ENCODE measurements at regions not wholly inside any gene's neighbourhood (a gene's known extent, or its start where the extent isn't known, plus 50 kb on each side); places are given as distances from the start of the nearest gene placed in this dataset.

DNA sequence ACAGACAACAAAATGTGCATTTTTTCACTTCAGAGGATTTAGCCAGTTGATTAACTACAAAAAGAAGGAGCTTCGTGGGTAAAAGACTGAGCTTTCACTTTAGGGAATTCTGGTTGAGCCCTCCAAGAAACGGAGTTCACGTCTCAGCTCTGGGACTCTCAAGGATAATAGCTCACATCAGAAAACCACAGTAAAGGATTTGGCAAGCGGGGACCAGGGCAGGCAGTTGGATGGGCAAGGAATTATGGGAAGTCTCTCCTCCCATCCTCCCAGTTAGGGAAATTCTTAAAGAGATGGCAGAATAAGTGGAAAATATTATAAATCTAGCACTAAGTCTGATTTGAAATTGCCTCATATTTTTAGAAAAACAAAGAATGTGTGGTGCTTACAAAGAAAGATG lies 188.3 kb upstream of the EOMES start:
- H3K36me3 ChIP-seq (ENCODE audit: control insufficient read depth, insufficient read depth, low read length): no peaks in the 10 kb centered on the region
- DNase-seq (ENCODE audit: low read depth): no peak
- no peak overlapping the region for H3K4me3 ChIP-seq (ENCODE audit: low read depth, low read length)
- POLR2A ChIA-PET: no interaction called here
- CTCF ChIA-PET: no interaction called here
- TF ChIP-seq, protein P1, sequence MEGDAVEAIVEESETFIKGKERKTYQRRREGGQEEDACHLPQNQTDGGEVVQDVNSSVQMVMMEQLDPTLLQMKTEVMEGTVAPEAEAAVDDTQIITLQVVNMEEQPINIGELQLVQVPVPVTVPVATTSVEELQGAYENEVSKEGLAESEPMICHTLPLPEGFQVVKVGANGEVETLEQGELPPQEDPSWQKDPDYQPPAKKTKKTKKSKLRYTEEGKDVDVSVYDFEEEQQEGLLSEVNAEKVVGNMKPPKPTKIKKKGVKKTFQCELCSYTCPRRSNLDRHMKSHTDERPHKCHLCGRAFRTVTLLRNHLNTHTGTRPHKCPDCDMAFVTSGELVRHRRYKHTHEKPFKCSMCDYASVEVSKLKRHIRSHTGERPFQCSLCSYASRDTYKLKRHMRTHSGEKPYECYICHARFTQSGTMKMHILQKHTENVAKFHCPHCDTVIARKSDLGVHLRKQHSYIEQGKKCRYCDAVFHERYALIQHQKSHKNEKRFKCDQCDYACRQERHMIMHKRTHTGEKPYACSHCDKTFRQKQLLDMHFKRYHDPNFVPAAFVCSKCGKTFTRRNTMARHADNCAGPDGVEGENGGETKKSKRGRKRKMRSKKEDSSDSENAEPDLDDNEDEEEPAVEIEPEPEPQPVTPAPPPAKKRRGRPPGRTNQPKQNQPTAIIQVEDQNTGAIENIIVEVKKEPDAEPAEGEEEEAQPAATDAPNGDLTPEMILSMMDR (IDR thresholded peaks at IDR 0.05; ENCODE audit: insufficient read depth, low read depth, low read length): no peak
- no peaks in the 10 kb centered on the region for H3K27me3 ChIP-seq (ENCODE audit: control insufficient read depth, insufficient read depth, low read length)

DNA sequence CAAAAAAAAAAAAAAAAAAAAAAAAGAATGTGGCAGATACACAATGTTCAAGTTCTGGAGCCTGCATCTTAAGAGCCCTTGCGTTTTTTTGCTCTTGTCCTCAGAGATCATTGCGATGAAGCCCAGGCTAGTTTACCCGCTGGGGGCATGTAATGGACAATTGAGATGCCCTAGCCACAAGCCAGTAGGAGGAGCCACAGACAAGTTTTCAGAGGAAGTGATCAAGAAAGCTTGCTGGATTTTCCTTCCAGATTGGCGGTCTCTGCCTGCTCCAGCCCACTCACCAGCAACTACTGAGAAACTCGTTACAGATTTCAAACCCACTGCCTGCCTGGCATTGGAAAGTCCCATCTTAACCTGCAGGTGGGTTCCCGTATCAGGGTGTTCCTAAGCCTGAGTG lies 192.1 kb upstream of the EOMES start:
- DNase-seq (ENCODE audit: low read depth): no peak
- TF ChIP-seq, protein P1 (IDR thresholded peaks at IDR 0.05; ENCODE audit: insufficient read depth, low read depth, low read length): no peak
- Histone ChIP-seq H3K36me3 (ENCODE audit: control insufficient read depth, insufficient read depth, low read length) (no peaks in the 10 kb centered on the region), H3K27me3 (ENCODE audit: control insufficient read depth, insufficient read depth, low read length) (no peaks in the 10 kb centered on the region), H3K4me3 (ENCODE audit: low read depth, low read length) (no peak overlapping the region)
- ChIA-PET POLR2A (no interaction called here), CTCF (interaction anchor here (1.2 kb wide), 1 partner anchor 202 kb away, joined by 3 read pairs; no protein-coding TSS in a partner anchor)

DNA sequence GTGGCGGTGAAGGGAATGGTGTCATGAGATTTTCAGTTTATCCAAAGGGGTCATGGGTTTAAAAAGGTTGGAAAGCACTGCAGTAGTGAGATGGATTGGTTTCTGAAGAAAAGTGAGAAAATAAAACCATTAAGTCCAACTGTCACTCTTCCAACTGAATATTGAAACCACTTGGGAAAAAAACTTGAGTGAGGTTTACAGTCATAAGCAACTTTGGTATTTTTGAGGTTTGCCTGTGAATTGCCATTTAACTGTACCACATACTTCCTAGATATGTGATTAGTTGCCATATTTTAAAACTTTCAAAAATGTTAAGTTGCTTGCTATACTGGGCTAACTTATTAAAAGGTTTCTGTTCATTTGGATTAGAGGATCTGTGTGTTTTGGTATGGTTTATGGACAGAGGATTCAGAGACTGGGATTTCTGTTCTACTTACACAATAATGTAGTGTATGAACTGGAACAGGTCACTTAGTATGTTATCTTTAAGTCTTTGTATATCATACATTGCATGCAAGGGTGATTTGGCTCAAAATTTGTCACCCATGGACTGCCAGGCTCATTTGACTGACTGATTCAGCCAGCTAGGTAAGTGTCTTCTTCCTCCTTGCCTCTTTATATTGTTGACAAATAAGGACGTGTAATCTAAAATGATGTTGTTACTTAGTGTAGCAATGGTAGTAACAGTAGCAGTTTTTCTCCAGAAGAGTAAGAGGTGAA lies 201.4 kb upstream of the EOMES start:
- DNase-seq (ENCODE audit: low read depth): no peak
- Histone ChIP-seq H3K4me3 (ENCODE audit: low read depth, low read length) (no peak overlapping the region), H3K36me3 (ENCODE audit: control insufficient read depth, insufficient read depth, low read length) (no peaks in the 10 kb centered on the region), H3K27me3 (ENCODE audit: control insufficient read depth, insufficient read depth, low read length) (no peaks in the 10 kb centered on the region)
- TF ChIP-seq, protein P1 (IDR thresholded peaks at IDR 0.05; ENCODE audit: insufficient read depth, low read depth, low read length): no peak
- ChIA-PET CTCF (no interaction called here), POLR2A (no interaction called here)

DNA sequence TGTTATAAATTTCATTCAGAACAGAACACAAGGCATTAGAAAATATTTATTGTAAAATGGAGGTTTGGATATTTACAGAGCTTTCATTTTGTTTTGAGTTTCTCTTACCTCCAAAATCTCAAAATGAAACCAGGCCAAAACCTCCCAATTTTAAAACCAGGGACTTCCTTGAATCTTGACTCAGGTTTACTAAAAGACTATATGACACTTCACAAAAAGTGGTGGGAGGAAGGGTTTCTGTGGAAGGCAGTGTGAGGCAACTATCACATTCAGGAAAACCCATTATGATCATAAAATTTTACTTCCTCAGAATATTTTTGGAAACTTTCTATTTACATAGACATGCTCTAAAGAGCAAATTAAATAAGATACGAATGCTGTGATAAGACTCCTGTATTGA lies 205.8 kb upstream of the EOMES start:
- DNase-seq (ENCODE audit: low read depth): no peak
- Histone ChIP-seq H3K36me3 (ENCODE audit: control insufficient read depth, insufficient read depth, low read length) (no peaks in the 10 kb centered on the region), H3K27me3 (ENCODE audit: control insufficient read depth, insufficient read depth, low read length) (no peaks in the 10 kb centered on the region), H3K4me3 (ENCODE audit: low read depth, low read length) (no peak overlapping the region)
- CTCF ChIA-PET: no interaction called here
- POLR2A ChIA-PET: no interaction called here
- TF ChIP-seq, protein P1 (IDR thresholded peaks at IDR 0.05; ENCODE audit: insufficient read depth, low read depth, low read length): no peak

DNA sequence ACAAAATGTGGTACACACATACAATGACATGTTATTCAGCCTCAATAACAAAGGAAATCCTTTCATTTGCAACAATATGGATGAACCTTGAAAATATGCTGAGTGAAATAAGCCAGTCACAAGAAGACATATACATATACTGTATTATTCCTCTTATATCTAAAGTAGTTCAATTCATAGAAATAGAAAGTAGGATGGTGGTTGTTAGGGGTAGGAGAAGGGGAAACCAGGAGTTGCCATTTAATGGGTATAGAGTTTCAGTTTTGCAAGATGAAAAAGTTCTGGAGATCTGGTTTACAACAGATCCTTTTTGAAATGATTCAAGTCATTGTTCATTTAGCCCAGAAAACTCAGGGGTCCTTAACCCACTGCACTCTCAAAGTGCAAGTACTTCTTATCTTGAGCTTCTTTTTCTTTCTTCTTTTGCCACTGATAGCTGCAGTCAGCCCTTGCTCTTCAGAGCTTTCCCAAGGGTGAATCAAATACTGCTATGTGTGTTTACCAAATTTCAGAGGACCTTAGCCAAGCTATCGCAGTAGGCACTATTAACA lies 208.0 kb upstream of the EOMES start:
- no peaks in the 10 kb centered on the region for H3K27me3 ChIP-seq (ENCODE audit: control insufficient read depth, insufficient read depth, low read length)
- POLR2A ChIA-PET: no interaction called here

More for the DNA sequence above, 208.0 kb upstream of the EOMES start:
- no peak for DNase-seq (ENCODE audit: low read depth)
- CTCF ChIA-PET: interaction anchor here (0.8 kb wide), 1 partner anchor 10 kb away, joined by 3 read pairs; no protein-coding TSS in a partner anchor
- TF ChIP-seq, protein P1 (IDR thresholded peaks at IDR 0.05; ENCODE audit: insufficient read depth, low read depth, low read length): no peak
- H3K36me3 ChIP-seq (ENCODE audit: control insufficient read depth, insufficient read depth, low read length): no peaks in the 10 kb centered on the region
- H3K4me3 ChIP-seq (ENCODE audit: low read depth, low read length): no peak overlapping the region
